ELF-1 (cell line): ENCODE measurements at regions not wholly inside any gene's neighbourhood (a gene's known extent, or its start where the extent isn't known, plus 50 kb on each side); places are given as distances from the start of the nearest gene placed in this dataset.
A peak's percentile ranks its signal among the peaks of the same experiment; 100 is the strongest.
"Not testable (repeated sequence)": the region's sequence is repeated elsewhere in the genome, so short reads cannot be mapped to it uniquely, and the experiment has no call there.

ENCODE experiments used
- DNase-seq: peaks from one replicate; pipeline ENCODE4 v3.0.0-alpha.2; 2016; ENCODE audit warnings: low read depth, low spot score

DNA sequence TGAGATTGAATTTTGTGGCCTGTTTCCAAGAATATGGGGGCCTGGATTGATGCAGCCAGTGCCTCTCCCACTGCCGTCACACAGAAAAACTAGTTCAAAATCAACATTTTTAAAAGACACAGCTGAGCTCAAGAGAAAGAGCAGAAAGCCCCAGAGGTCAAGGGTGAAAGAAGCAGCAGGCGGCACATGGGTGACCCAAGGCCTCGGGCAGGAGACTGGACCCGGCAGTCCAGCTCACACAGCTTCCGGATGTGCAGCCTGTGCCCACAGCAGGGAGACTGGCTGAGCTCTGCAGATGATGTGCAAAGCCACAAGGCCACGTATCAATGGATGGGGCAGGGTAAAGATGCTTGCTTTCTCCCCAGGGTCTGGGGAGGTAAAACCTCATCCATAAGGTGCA, 50.4 kb upstream of the RNF32 start:
- DNase-seq: no peak

DNA sequence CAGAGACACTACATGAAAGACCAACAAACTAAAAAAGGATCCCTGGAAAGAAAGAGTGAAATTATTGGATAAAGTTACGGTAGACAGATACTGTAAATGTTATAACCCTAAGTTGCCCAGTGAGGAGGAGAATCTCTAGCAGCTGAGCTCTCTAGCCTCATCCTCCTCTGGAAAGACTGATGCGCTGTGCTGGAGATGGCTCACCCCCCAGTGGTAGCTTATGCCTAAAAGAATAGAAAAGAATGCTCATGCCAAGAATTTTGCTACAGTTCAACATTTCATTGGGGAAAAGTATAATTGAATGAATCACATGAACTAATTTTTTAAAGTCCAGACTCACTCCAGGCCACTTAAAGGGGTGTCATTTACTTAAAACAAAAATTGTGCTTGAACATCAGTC, 50.8 kb upstream of the RNF32 start:
- DNase-seq: no peak

DNA sequence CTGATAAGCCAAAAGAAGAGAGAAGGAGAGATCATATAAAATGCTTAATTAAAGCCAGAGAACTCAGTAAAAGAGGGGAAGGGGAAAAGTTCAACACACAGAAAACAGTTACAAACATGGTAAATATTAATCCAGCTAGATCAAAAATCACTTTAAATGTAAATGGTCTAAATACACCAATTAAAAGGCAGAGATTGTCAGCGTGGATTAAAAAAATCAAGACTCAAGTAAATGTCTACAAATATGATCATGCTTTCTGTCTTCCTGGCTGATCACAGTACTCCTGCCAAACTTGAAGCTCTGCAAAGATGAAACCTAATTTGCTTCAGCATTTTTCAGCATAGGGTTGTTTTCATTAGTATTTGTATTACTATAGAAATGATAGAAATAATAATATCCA, 54.6 kb upstream of the RNF32 start:
- DNase-seq: no peak

DNA sequence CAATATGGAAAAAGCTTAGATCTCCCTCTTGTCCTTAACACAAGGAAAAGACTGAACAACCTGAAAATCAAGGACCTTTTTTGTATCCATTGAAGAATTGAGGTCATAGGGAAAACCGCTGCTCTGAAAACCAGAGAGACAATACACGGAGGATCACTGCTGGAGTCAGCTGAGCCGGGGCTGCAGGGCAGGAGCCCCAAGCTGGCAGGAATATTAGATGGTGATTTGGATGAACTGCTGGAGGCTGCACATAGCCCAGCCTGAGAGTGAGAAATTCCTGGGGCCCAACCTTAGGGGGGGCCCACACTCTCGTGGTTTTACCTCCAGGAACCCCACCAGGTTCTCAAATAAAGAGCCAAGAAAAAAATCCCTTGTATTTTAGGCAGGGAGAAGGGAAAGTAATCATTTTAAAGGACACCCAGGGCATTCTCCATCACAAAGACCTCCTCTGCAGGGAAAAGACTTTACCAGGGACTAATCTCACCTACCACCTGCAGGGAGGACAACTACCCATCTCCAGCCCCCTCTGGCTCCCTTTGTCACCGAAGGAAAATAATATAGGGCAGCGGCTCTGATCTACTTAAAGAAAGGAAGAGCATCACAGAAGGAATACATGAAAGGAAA, 55.4 kb upstream of the RNF32 start:
- DNase-seq: peak; percentile 70

DNA sequence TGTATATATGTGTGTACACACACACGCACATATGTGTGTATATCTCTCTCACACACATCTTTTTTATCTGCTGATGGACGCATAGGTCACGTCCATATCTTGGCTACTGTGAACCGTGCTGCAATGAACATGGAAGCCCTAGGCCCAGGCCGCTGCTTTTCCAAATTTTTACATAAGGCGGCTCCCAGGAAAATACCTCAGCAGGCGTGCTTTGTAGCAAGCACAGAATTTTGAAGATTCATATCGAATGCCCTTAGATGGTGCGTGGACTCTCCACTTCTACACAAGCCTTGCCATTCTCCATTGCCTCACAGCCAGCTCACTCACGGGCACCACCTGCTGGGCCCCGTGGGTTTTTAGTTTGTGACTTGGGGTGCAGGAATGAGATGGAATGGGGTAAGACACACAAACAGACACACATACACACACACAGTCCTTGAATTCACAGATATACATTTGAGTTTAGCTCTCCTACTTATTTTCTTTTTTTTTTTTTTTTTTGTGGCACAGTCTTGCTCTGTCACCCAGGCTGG, 57.9 kb upstream of the RNF32 start:
- no peak for DNase-seq

DNA sequence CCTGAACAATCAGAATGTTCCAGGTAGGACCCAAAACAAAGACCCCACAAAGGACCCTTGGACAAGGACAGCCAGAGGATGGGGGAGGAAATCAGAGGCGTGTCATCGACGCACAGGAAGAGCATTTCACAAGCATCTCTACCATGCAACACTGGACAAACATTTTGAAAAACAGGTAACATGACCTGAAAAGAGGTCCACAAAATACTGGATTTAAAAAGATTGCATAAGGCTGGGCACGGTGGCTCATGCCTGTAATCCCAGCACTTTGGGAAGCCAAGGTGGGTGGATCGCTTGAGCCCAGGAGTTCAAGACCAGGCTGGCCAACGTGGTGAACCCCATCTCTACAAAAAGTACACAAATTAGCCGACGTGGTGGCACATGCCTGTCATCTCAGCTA, 60.5 kb upstream of the RNF32 start:
- DNase-seq: no peak

DNA sequence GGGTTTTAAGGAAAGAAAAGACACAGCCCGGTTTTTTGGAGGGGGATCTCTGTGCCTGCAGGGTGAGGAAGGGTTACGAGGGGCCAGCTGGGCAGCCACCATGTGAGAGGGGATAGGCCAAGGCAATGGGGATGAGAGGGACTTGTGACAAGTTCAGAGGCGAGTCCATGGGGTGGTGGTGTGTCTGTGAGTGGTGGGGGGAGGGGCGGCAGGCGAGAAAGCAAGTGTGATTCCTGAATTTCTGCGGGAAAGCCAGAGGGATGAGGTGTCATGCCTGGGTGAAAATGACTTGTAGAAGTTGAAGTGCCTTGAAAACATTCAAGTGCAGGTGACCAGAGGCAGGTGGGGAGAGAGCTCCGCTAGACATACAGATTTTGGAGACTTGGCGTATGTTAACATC, 61.0 kb upstream of the RNF32 start:
- DNase-seq: peak; percentile 10

DNA sequence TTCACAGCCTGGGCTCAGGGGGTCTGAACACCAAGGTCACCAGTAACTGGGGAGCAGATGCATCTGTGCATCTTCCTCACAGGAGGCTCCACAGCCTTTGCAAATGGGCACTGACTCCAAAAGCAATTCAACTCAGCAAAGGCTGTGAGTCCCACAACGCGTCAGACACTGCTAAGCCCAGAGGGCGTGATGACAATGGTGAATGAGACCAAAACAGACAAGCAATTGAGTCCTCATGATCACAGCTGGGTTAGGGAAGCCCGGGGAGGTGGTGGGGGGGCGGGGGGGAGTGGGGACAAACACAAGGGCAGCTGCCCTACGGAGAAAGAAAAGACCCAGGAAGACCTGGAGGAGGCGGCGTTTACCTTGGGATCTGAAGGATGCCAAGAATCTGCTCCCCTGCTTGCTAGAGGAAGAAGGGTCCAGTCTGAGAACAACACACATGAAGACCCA, 61.6 kb upstream of the RNF32 start:
- DNase-seq: peak; percentile 38

DNA sequence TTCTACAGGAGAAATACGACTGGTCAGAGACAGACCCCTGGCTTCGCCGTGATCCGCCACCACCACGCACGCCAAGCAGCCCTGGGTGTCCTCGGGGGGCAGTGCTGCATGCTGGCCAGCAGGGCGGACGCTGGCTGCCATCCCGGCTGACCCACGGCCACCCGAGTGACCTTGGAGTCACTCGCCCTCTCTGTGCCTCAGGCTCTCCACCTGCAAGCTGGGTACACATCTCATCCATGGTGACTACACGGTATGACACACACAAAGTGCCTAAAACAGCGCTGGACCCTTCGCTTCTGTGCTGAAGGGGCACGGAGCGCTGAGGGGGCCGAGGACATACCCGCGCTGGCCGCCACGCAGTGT, 62.0 kb upstream of the RNF32 start:
- DNase-seq: no peak

DNA sequence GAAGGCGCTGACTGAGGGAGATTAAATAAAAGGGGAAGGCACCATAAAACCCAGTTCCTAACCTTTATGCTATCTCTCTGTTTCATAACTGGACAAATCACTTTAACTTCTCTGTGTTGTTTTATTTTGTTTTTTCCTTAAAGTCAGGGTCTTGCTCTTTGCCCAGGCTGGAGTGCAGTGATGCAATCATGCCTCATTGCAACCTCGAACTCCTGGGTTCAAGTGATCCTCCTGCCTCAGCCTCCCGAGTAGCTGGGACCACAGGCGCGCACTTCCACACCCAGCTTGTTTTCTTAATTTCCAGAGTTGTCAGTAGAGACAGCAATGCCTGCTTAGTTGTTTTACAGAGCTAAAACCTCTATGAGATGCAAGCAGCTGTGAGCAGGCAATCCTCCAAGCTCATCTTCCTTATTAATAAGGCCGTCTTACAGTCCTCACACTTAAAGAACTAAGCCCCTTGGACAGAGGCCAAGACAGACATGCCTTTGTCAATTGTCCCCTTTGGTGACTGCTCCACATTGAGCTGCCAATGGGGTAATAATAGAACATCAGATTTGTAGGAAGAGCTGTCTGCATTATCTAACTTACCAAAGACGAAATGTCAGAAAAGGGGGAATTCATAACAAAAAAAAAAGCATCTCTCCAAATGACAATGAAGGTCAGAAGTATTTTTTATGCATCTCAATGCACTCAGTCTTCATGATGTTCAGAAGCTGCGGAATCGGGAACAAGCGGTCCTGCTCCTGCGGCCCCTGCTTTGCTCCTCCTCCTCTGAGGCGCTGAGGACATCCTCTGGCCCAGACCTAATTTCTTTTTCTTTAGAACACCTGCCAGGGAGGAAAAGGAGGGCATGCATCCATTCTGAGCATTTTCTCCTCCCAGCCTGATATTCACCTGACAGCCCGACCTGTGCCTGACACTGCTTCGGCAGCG, 62.7 kb upstream of the RNF32 start:
- DNase-seq: no peak

DNA sequence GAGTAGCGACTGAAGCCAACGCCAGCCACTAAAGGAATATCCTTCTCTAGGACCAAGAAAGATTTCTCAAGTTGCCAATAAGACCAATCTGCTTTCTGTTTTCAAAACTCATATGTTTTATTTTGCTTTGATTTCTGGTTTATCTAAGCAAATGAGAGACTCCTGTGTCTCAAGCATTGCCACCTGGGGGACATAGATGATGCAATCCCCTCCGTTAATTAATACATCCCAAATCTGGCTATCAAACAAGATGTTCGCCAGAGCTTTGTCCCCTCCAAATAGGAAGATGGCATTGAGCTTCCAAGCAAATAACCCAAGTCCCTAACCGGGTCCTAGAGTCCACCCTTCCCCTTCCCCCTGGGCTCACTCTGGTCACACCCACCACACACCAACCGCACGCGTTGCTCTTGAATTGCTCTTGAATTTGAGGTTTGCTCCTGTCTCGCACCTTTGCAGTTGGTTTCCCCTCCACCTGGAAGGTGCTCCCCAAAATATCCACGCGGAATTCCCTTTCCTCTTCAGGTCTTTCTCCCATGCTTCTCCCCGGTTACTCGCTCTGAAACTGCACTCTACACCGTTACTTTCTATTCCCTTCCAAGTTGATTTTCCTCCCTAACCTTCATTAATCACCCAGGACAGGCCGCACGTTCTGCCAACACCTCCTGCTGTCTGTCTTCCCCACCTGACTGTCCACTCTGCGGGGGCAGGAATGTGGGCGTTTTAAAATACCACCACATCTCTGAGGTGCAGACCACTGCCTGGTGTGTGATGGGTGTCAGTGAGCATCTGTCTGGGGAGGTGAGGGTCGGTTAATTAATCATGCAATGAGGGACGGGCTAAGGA, 64.1 kb upstream of the RNF32 start:
- DNase-seq: no peak

DNA sequence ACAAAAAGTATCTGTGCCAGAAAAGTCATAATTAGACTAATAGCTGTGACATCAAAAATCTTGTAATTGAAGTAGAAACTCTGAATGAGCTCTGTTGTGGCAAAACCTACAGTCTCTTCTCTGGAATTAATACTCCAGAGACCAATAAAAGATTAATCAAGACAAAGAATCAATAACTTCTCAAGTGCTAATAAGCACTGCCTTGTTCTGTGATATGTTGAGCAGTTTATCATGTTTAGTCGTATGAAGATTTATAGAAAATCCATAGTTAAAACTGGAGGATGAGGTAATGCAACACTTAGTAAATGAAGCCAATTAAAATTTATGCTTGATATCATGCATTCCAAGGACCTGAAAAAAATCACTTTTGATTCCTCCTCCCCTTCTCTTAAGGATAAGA, 72.3 kb upstream of the RNF32 start:
- no peak for DNase-seq

DNA sequence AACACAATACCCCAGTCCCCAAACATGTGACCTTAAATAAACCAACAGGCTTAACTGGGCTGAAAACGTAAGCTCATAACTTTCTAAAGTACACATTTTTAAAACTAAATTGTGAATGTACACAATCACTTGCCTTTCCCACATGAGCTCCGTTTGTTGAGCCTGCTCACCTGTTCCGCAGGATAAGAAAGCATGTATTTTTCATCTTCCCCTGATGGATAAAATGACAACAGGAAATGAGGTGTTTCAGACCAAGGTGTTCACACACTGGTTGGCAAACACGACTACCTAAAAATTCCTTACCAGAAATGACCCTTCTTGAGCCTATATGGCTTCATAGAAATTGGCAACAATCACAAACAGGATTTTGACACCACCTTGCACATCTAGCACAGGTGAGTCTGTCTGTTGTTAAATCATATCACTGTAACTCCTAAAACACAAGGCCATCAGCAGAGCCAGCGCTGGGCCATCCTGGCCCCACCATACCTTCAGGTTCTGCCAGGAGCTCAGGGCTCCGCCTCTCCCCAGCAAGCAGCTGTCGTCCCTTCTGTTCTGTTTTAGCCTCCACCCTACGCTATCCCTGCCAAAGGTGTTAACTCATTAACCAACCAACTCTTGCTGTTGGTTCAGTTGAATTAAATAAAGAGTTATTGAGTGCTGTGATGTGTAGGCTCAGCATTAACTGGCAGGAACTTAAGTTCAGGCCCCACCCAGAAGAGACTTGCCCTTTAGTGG, 73.6 kb upstream of the RNF32 start:
- no peak for DNase-seq

DNA sequence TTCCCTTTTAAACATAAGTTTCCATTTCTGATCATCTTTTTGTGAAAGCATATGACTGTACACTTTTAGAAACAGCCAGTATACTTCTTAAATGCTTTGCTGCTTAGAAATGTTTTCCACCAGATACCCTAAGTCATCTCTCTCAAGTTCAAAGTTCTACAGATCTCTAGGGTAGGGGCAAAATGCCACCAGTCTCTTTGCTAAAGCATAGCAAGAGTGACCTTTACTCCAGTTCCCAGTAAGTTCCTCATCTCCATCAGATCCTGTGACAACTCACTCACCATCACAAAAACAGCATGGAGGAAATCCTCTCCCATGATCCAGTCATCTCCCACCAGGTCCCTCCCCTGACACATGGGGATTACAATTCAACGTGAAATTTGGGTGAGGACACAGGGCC, 75.6 kb upstream of the RNF32 start:
- not testable (repeated sequence) for DNase-seq

DNA sequence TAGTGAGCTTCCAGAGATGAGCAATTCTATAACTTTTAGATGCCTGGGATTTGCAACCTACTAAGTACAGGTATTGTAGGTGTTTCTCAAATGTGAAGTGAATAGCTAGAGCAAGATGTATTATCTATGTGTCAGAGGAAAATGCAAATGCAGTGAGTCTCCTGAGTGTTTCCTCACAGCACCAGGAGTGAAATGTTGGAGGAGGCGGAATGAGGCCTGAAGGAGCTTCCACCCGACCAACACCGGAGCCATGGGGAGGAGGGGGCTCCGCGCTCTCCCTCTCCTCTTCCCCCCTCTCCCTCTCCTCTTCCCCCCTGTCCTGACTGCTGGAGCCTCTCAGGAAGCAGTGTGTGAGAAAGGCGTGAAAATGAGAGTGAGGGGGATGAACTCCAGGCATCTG, 79.9 kb upstream of the RNF32 start:
- DNase-seq: no peak

DNA sequence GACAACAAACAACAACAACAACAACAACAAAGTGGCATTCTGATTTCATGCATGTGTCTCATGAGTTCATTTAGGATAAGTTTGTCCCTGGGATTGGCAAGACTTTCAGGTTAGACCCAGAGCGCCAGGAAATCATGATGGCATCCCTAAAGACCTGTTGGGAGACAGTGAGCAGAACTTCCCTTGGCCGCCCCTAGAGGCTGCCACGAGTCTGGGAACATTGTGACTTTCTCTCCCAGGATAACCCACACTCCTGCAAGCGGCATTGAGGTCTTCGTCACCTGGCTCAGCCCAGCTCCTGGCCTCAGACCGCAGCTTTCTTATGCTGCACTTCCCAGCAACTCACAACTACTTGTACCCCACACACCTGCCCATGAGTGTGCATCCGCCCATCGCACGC, 80.5 kb upstream of the RNF32 start:
- DNase-seq: peak; percentile 65

DNA sequence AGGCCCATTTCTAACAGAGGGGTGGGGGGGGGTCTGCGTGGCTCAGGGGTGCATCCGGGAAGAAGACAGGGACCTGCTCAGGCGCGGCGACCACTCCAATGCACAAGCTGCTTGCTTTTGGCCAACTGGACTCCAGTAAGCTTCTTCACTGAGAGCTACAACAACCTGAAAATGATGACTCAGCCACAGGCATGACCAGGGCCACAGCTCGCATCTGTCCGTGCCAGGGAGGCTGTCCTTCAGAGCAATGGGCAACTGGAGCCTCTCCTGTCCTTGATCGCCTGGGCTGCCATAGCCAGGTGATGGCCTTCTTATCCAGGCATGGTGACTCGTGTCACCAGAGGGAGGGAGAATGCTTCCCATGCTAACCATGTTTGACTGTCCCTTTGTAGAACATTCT, 81.6 kb upstream of the RNF32 start:
- no peak for DNase-seq

DNA sequence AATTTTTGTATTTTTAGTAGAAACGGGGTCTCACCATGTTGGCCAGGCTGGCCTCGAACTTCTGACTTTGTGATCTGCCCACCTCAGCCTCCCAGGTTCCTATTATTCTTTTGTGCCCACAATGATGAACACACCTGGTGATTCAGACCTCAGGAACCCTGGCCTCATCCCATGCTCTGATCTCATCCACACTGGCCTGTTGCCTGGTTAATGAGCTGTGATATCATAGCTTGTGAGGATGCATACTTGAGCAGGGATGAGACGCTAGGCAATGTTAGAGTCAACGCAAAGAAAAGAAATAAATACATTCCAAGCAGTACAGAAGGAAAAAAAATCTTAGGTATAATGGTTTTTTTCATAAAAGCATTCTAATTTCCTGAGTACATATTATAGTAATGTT, 82.4 kb upstream of the RNF32 start:
- DNase-seq: no peak

DNA sequence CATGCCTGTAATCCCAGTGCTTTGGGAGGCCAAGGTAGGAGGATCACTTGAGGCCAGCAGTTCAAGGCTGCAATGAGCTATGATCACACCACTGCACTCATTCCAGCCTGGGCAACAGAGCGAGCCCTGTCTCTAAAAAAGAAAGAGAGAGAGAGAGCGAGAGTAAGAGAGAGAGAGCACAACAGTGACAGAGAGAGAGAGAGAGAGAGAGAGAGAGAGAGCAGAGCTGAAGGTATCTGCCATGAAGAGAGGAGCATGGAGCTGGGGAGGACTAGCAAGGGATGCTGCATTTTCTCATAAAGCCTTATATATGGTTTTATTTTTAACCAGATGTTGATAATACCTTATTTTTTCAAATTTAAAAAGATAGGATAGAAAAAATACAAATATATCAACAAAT, 84.5 kb upstream of the RNF32 start:
- DNase-seq: no peak

DNA sequence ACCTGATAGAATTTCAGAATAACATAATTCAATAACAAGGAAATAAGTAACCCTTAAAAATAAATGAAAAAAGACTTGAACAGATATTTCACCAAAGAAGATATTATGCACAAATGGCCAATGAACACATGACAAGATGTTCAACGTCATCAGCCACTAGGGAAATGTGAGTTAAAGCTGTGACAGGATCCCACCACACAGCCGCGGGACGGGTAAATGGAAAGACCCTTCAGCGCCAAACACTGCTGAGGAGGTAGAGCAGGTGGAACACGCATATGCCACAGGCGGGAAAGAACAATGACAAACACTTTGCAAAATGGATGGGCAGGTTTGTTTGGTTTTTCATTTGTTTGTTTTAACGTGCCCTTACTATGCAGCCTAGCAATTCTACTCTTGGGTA, 86.1 kb upstream of the RNF32 start:
- DNase-seq: no peak

DNA sequence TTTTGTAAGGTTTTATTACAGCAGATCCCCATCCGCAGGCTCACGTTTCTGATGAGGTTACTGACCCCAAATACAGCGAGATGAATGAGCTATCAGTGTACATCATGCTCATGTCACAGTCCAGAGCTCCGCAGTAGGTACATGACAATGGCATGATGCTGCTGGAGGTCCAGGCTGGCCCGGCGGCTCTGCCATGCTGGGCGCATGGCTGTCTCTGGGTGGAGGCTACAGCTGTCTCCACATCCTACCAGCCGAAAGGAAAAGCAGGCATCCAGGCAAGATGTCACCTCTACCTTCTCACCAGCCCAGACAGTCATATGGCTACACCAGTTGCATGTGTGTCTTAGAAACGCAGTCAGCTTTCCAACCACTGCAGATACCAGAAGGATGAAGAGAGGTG, 90.9 kb upstream of the RNF32 start:
- no peak for DNase-seq
